ENCODE measurements at regions not wholly inside any gene's neighbourhood (a gene's known extent, or its start where the extent isn't known, plus 50 kb on each side); places are given as distances from the start of the nearest gene placed in this dataset.

DNA sequence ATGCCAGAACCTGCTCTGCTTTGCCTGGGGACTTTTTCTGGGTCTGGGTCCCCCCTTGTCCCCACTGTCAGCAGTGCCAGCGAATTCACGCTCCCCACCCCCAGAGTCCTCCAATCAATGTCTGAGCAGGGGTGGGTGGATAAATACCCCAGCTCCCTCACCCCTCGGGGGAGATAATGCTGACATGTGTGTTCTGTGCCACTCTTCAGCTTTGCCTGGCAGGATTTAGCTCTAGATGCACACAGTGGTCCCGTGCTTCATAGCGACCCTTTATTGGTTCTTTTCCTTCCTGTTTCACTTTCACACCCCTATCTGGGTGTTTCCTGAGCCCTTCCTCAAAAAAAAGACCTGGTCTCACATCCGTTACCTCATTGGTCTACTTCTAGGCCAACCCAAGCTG is 277.0 kb downstream of the NPIPA8 start:
- no peaks in the 10 kb centered on the region for H3K36me3 ChIP-seq
- intact Hi-C loops (cut with DNase I) = no loop called here
- H3K4me1 ChIP-seq = peaks cover 0 to 13% of the 10 kb centered on the region in 2 donors
- TF ChIP-seq POLR2A (IDR thresholded peaks at IDR 0.05) = no peak
- TF ChIP-seq, protein P1, sequence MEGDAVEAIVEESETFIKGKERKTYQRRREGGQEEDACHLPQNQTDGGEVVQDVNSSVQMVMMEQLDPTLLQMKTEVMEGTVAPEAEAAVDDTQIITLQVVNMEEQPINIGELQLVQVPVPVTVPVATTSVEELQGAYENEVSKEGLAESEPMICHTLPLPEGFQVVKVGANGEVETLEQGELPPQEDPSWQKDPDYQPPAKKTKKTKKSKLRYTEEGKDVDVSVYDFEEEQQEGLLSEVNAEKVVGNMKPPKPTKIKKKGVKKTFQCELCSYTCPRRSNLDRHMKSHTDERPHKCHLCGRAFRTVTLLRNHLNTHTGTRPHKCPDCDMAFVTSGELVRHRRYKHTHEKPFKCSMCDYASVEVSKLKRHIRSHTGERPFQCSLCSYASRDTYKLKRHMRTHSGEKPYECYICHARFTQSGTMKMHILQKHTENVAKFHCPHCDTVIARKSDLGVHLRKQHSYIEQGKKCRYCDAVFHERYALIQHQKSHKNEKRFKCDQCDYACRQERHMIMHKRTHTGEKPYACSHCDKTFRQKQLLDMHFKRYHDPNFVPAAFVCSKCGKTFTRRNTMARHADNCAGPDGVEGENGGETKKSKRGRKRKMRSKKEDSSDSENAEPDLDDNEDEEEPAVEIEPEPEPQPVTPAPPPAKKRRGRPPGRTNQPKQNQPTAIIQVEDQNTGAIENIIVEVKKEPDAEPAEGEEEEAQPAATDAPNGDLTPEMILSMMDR (IDR thresholded peaks at IDR 0.05) = no peak
- WGBS, 2 donors = 82 to 90% methylated on average over 6 of the region's 6 CpGs
- H3K4me3 ChIP-seq (replicated peaks in 1 of 3) = no peak overlapping the region
- no peaks in the 10 kb centered on the region for H3K27me3 ChIP-seq
- no peaks in the 10 kb centered on the region for H3K9me3 ChIP-seq
- H3K27ac ChIP-seq = no peak overlapping the region
- DNase-seq = no peak

DNA sequence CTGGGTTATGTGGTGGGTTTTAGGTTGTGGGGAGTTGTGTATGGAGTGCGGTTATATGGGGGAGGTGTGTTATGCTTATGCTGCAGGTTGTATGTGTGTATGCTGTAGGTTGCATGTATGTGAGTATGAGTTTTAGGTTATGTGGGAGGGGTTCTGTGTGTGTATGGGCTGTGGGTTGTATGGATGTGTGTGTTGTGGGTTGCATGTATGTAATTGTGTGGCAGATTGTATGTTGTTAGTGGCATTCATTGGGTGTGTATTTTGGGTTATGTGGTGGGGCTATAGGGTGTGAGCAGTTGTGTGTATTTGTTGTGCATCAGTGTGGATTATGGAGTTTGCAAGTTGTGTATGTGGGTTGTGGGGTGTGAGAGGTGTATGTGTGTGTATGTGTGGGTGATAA is 277.4 kb downstream of the NPIPA8 start:
- Histone ChIP-seq H3K4me1 (peaks cover 0 to 13% of the 10 kb centered on the region in 2 donors), H3K36me3 (no peaks in the 10 kb centered on the region), H3K4me3 (replicated peaks in 1 of 3) (no peak overlapping the region), H3K27me3 (no peaks in the 10 kb centered on the region), H3K9me3 (no peaks in the 10 kb centered on the region), H3K27ac (no peak overlapping the region)
- TF ChIP-seq, protein P1 (IDR thresholded peaks at IDR 0.05) = no peak
- no peak for TF ChIP-seq POLR2A (IDR thresholded peaks at IDR 0.05)
- 97 to 100% methylated on average over 1 of the region's 1 CpG for WGBS, 2 donors
- intact Hi-C loops (cut with DNase I) = no loop called here
- DNase-seq = no peak

DNA sequence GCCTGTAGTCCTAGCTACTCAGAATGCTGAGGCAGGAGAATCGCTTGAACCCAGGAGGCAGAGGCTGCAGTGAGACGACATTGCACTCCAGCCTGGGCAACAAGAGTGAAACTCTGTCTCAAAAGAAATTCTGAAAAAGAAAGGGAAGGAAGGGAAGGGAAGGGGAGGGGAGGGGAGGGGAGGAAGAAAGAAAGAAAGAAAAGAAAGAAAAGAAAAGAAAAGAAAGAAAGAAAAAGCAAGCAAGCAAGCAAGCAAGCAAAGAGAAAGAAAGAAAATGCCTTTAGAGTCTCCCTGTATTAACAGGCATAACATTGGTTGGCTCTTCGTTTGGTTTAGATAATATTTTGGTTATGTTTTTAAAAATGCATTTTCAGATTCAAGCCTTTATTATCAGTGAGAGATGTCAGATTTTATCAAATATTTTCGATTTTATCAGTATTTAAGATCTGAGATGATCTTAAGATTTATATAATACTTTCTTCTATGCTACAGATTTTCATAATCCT is 281.1 kb downstream of the NPIPA8 start:
- Histone ChIP-seq H3K27ac (no peak overlapping the region), H3K4me1 (peaks cover 0 to 7% of the 10 kb centered on the region in 2 donors), H3K36me3 (no peaks in the 10 kb centered on the region), H3K9me3 (no peaks in the 10 kb centered on the region), H3K27me3 (no peaks in the 10 kb centered on the region), H3K4me3 (replicated peaks in 1 of 3) (no peak overlapping the region)
- intact Hi-C loops (cut with DNase I) = no loop called here
- TF ChIP-seq, protein P1 (IDR thresholded peaks at IDR 0.05) = no peak
- TF ChIP-seq POLR2A (IDR thresholded peaks at IDR 0.05) = no peak
- 73 to 76% methylated on average over 4 of the region's 4 CpGs for WGBS, 2 donors
- no peak for DNase-seq

DNA sequence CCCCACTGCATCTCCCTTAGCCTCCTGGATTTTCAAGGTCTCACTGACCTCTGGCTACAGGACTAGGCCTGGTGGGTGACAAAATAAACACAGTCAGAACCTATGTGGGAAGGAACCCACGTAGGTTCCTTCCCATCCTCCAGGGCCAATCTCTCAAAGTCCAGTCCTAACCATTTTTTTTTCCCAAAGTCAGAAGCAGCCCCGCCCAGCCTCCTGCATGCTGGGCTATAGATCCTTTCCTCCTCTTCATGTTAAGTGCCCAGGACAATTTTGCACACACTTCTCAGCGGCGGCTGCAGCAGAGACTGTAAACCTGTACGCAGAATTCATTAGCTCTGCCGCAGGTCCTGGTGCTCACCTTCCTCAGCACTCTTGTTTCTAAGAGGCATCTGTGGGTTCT is 285.8 kb downstream of the NPIPA8 start:
- 50 to 63% methylated on average over 6 of the region's 6 CpGs for WGBS, 2 donors
- DNase-seq = no peak
- intact Hi-C loops (cut with DNase I) = no loop called here
- H3K4me1 ChIP-seq = peaks cover 0 to 11% of the 10 kb centered on the region in 2 donors
- H3K36me3 ChIP-seq = no peaks in the 10 kb centered on the region
- TF ChIP-seq, protein P1 (IDR thresholded peaks at IDR 0.05) = no peak
- no peak for TF ChIP-seq POLR2A (IDR thresholded peaks at IDR 0.05)
- no peak overlapping the region for H3K4me3 ChIP-seq (replicated peaks in 1 of 3)
- no peaks in the 10 kb centered on the region for H3K9me3 ChIP-seq
- no peak overlapping the region for H3K27ac ChIP-seq
- no peaks in the 10 kb centered on the region for H3K27me3 ChIP-seq

DNA sequence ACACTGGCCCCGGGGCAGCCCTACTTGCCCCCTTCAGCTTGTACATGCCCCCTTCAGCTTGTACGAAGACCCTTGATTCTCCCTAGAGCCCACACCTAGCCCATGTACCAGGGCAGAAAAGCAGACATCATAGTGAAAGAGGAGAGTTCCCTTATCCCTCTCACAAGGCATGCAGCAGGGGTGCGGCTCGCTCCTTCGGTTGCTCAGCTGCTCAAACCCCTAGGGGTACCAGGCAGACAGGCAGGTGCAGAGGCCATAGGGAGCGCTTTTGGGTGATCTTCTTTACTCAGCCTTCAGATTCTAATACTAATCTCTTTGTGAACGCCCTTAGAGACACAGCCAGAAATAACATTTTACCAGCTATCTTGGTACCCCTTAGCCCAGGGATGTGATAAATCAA is 286.3 kb downstream of the NPIPA8 start:
- Histone ChIP-seq H3K27ac (no peak overlapping the region), H3K27me3 (no peaks in the 10 kb centered on the region), H3K9me3 (no peaks in the 10 kb centered on the region), H3K4me1 (peaks cover 0 to 11% of the 10 kb centered on the region in 2 donors), H3K36me3 (no peaks in the 10 kb centered on the region), H3K4me3 (replicated peaks in 1 of 3) (no peak overlapping the region)
- WGBS, 2 donors = 81 to 82% methylated on average over 7 of the region's 7 CpGs
- intact Hi-C loops (cut with DNase I) = no loop called here
- DNase-seq = no peak
- TF ChIP-seq, protein P1 (IDR thresholded peaks at IDR 0.05) = no peak
- TF ChIP-seq POLR2A (IDR thresholded peaks at IDR 0.05) = no peak
